ENCODE measurements at regions not wholly inside any gene's neighbourhood (a gene's known extent, or its start where the extent isn't known, plus 50 kb on each side); places are given as distances from the start of the nearest gene placed in this dataset.
A peak's percentile ranks its signal among the peaks of the same experiment; 100 is the strongest.

DNA sequence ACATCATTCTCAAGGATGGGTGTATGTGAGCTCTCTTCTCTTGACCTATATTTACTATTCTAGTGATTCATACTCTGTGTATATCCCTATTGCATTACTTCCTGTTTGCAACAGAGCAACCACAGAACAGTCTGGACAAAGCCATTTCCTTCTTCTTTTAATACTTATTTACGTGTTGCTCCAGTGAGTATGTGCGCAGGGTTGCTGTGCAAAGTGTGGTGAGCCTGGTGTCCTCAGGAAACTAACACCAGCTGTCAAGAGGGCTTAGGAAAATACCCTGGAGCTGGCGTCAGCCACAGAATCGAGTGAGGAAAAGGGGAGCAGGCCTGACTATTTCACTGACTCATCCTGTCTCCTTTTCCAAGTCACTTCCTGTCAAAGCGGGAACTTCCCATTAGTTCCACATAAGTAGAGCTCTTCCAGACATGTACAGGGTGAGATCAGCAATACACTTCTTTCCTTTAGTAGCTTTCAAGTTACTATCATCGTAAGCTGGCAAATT, 214.1 kb upstream of the COPS8 start:
- Histone ChIP-seq H3K14ac (ENCODE audit: low read length) (no peak overlapping the region), H4K8ac (ENCODE audit: low read depth, low read length) (no peak overlapping the region), H2BK5ac (ENCODE audit: low read depth, low read length, poor library complexity) (no peak overlapping the region), H3K4ac (ENCODE audit: low read depth, low read length) (no peak overlapping the region), H4K12ac (ENCODE audit: low read depth, low read length) (no peak overlapping the region), H2AFZ (ENCODE audit: insufficient read depth, low read length, poor library complexity) (no peak overlapping the region), H2AK5ac (ENCODE audit: low read length) (no peak overlapping the region), H3K9me3 (ENCODE audit: insufficient read depth, low read depth, low read length) (no peaks in the 10 kb centered on the region), H3K23ac (ENCODE audit: low read length) (no peak overlapping the region), H3K4me2 (ENCODE audit: low read length) (no peak overlapping the region), H3K79me2 (ENCODE audit: control insufficient read depth, insufficient read depth, low read length, poor library complexity) (no peaks in the 10 kb centered on the region), H3K4me1 (ENCODE audit: control insufficient read depth in 1 of 2, insufficient read depth in 2 of 2, low read length in 2 of 2) (peaks cover 29 to 30% of the 10 kb centered on the region in 2 experiments), H3K9ac (ENCODE audit: low read length) (no peak overlapping the region), H4K91ac (ENCODE audit: low read depth, low read length) (no peak overlapping the region), H3K79me1 (ENCODE audit: low read length) (peaks cover 24% of the 10 kb centered on the region), H3K36me3 (ENCODE audit: control insufficient read depth in 1 of 2, insufficient read depth in 2 of 2, low read length in 2 of 2) (no peaks in the 10 kb centered on the region), H3K27me3 (ENCODE audit: insufficient read depth, low read length) (no peaks in the 10 kb centered on the region), H3K4me3 (ENCODE audit: low read depth, low read length) (no peak overlapping the region), H3K27ac (ENCODE audit: low read depth, low read length) (peak overlapping the region; percentile 46), H3K18ac (ENCODE audit: low read length) (no peak overlapping the region), H2BK12ac (ENCODE audit: low read length) (no peak overlapping the region), H2BK120ac (ENCODE audit: insufficient read depth, low read length, poor library complexity) (no peak overlapping the region)
- peak; percentile 33 to 52 for DNase-seq
- no CpG with 5 or more reads among the region's 6 CpGs for WGBS (ENCODE audit: extremely low coverage, insufficient coverage, insufficient read length)

DNA sequence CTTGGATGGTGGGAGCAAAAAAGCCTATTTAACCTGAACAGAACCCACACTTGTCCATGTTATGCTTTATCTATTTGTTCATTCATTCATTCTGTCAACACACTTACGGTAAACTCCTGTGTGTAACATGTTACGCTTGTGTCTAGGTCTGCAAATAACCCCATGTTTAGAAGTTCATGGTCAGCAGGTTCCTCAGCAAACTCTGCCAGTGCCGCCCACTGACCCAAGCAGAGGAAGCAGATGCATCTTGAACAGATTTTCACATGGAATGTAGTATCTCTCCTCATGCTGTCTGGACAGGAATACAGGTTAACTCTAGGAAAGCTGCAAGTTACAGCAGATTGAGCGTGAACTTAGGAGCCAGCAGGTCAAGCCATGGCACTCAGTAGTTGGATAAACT, 213.7 kb upstream of the COPS8 start:
- no CpG with 5 or more reads among the region's 4 CpGs for WGBS (ENCODE audit: extremely low coverage, insufficient coverage, insufficient read length)

DNA sequence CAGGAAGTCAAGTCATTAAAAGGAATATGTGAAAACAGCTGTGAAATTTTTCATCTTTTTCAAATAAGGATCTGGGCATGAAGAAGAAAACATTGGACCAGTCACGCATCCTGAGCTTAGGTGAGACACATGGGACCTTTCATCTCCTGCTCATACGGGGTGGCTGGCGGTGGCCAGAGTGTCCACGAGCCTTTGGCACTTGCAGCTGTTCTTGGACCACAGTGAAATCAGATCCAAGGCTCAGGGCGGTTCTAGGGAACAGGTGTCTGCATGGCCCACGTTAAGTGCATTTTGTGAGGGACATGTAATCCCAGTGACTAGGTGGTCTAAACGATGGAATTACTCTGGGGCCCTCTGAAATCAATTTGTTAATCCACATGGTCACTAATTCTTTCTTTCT, 212.7 kb upstream of the COPS8 start:
- no peak overlapping the region for H3K4ac ChIP-seq (ENCODE audit: low read depth, low read length)
- WGBS (ENCODE audit: extremely low coverage, insufficient coverage, insufficient read length) = no CpG with 5 or more reads among the region's 7 CpGs
- H2BK12ac ChIP-seq (ENCODE audit: low read length) = peak overlapping the region; percentile 85
- H4K12ac ChIP-seq (ENCODE audit: low read depth, low read length) = no peak overlapping the region
- no peaks in the 10 kb centered on the region for H3K79me2 ChIP-seq (ENCODE audit: control insufficient read depth, insufficient read depth, low read length, poor library complexity)
- DNase-seq = no peak
- no peak overlapping the region for H3K18ac ChIP-seq (ENCODE audit: low read length)
- no peaks in the 10 kb centered on the region for H3K27me3 ChIP-seq (ENCODE audit: insufficient read depth, low read length)
- no peak overlapping the region for H4K91ac ChIP-seq (ENCODE audit: low read depth, low read length)
- no peaks in the 10 kb centered on the region for H3K36me3 ChIP-seq (ENCODE audit: control insufficient read depth in 1 of 2, insufficient read depth in 2 of 2, low read length in 2 of 2)
- H3K9ac ChIP-seq (ENCODE audit: low read length) = no peak overlapping the region
- no peak overlapping the region for H3K14ac ChIP-seq (ENCODE audit: low read length)
- no peak overlapping the region for H4K8ac ChIP-seq (ENCODE audit: low read depth, low read length)
- no peak overlapping the region for H2BK5ac ChIP-seq (ENCODE audit: low read depth, low read length, poor library complexity)
- peaks cover 25 to 27% of the 10 kb centered on the region in 2 experiments for H3K4me1 ChIP-seq (ENCODE audit: control insufficient read depth in 1 of 2, insufficient read depth in 2 of 2, low read length in 2 of 2)
- H2BK120ac ChIP-seq (ENCODE audit: insufficient read depth, low read length, poor library complexity) = no peak overlapping the region
- H3K4me3 ChIP-seq (ENCODE audit: low read depth, low read length) = no peak overlapping the region
- H2AK5ac ChIP-seq (ENCODE audit: low read length) = no peak overlapping the region
- no peak overlapping the region for H3K27ac ChIP-seq (ENCODE audit: low read depth, low read length)
- no peaks in the 10 kb centered on the region for H3K9me3 ChIP-seq (ENCODE audit: insufficient read depth, low read depth, low read length)
- H3K4me2 ChIP-seq (ENCODE audit: low read length) = no peak overlapping the region
- peaks cover 24% of the 10 kb centered on the region for H3K79me1 ChIP-seq (ENCODE audit: low read length)
- no peak overlapping the region for H3K23ac ChIP-seq (ENCODE audit: low read length)
- no peak overlapping the region for H2AFZ ChIP-seq (ENCODE audit: insufficient read depth, low read length, poor library complexity)

More for the DNA sequence above, 213.7 kb upstream of the COPS8 start:
- peak overlapping the region; percentile 0 for H2BK12ac ChIP-seq (ENCODE audit: low read length)
- no peak overlapping the region for H4K12ac ChIP-seq (ENCODE audit: low read depth, low read length)
- H2BK120ac ChIP-seq (ENCODE audit: insufficient read depth, low read length, poor library complexity) = no peak overlapping the region
- H3K27me3 ChIP-seq (ENCODE audit: insufficient read depth, low read length) = no peaks in the 10 kb centered on the region
- no peak overlapping the region for H3K4ac ChIP-seq (ENCODE audit: low read depth, low read length)
- H2BK5ac ChIP-seq (ENCODE audit: low read depth, low read length, poor library complexity) = no peak overlapping the region
- peaks cover 24% of the 10 kb centered on the region for H3K79me1 ChIP-seq (ENCODE audit: low read length)
- no peaks in the 10 kb centered on the region for H3K79me2 ChIP-seq (ENCODE audit: control insufficient read depth, insufficient read depth, low read length, poor library complexity)
- no peak overlapping the region for H4K8ac ChIP-seq (ENCODE audit: low read depth, low read length)
- no peaks in the 10 kb centered on the region for H3K36me3 ChIP-seq (ENCODE audit: control insufficient read depth in 1 of 2, insufficient read depth in 2 of 2, low read length in 2 of 2)
- peak overlapping the region; percentile 46 for H3K27ac ChIP-seq (ENCODE audit: low read depth, low read length)
- H4K91ac ChIP-seq (ENCODE audit: low read depth, low read length) = no peak overlapping the region
- H2AK5ac ChIP-seq (ENCODE audit: low read length) = no peak overlapping the region
- H3K9me3 ChIP-seq (ENCODE audit: insufficient read depth, low read depth, low read length) = no peaks in the 10 kb centered on the region
- H3K14ac ChIP-seq (ENCODE audit: low read length) = no peak overlapping the region
- H3K9ac ChIP-seq (ENCODE audit: low read length) = no peak overlapping the region
- H3K4me3 ChIP-seq (ENCODE audit: low read depth, low read length) = no peak overlapping the region
- no peak overlapping the region for H3K23ac ChIP-seq (ENCODE audit: low read length)
- H2AFZ ChIP-seq (ENCODE audit: insufficient read depth, low read length, poor library complexity) = no peak overlapping the region
- peaks cover 29 to 30% of the 10 kb centered on the region in 2 experiments for H3K4me1 ChIP-seq (ENCODE audit: control insufficient read depth in 1 of 2, insufficient read depth in 2 of 2, low read length in 2 of 2)
- no peak overlapping the region for H3K4me2 ChIP-seq (ENCODE audit: low read length)
- H3K18ac ChIP-seq (ENCODE audit: low read length) = no peak overlapping the region
- DNase-seq = no peak

DNA sequence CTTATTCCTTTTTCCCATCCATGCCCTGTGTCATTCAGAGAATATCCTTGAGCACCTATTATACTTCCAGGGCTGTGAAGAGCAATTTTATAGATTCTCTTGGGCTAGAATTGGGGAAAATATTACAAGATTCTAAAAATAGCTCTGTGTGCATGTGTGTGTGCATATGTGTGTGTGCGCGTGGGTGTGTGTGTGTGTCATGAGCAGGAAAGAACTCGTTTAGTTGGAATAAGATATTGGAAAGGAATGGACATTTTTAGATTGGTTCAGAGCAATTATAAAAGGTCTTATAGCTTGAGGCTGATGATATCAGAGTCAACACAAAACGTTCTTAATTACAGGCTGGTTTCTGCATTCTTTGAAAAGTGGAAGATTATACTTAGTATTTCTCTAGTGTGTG, 212.1 kb upstream of the COPS8 start:
- no peak overlapping the region for H2AK5ac ChIP-seq (ENCODE audit: low read length)
- H3K9me3 ChIP-seq (ENCODE audit: insufficient read depth, low read depth, low read length) = no peaks in the 10 kb centered on the region
- H2BK12ac ChIP-seq (ENCODE audit: low read length) = no peak overlapping the region
- no peak overlapping the region for H2BK5ac ChIP-seq (ENCODE audit: low read depth, low read length, poor library complexity)
- no peak for DNase-seq
- H4K8ac ChIP-seq (ENCODE audit: low read depth, low read length) = no peak overlapping the region
- no peak overlapping the region for H3K27ac ChIP-seq (ENCODE audit: low read depth, low read length)
- H3K23ac ChIP-seq (ENCODE audit: low read length) = no peak overlapping the region
- H3K4me1 ChIP-seq (ENCODE audit: control insufficient read depth in 1 of 2, insufficient read depth in 2 of 2, low read length in 2 of 2) = peaks cover 25 to 27% of the 10 kb centered on the region in 2 experiments
- H3K4me2 ChIP-seq (ENCODE audit: low read length) = no peak overlapping the region
- H2AFZ ChIP-seq (ENCODE audit: insufficient read depth, low read length, poor library complexity) = no peak overlapping the region
- WGBS (ENCODE audit: extremely low coverage, insufficient coverage, insufficient read length) = no CpG with 5 or more reads among the region's 4 CpGs
- no peak overlapping the region for H3K9ac ChIP-seq (ENCODE audit: low read length)
- no peaks in the 10 kb centered on the region for H3K36me3 ChIP-seq (ENCODE audit: control insufficient read depth in 1 of 2, insufficient read depth in 2 of 2, low read length in 2 of 2)
- H3K14ac ChIP-seq (ENCODE audit: low read length) = no peak overlapping the region
- H2BK120ac ChIP-seq (ENCODE audit: insufficient read depth, low read length, poor library complexity) = no peak overlapping the region
- H3K4ac ChIP-seq (ENCODE audit: low read depth, low read length) = no peak overlapping the region
- no peak overlapping the region for H4K91ac ChIP-seq (ENCODE audit: low read depth, low read length)
- no peaks in the 10 kb centered on the region for H3K27me3 ChIP-seq (ENCODE audit: insufficient read depth, low read length)
- H4K12ac ChIP-seq (ENCODE audit: low read depth, low read length) = no peak overlapping the region
- H3K4me3 ChIP-seq (ENCODE audit: low read depth, low read length) = no peak overlapping the region
- peaks cover 24% of the 10 kb centered on the region for H3K79me1 ChIP-seq (ENCODE audit: low read length)
- H3K79me2 ChIP-seq (ENCODE audit: control insufficient read depth, insufficient read depth, low read length, poor library complexity) = no peaks in the 10 kb centered on the region
- no peak overlapping the region for H3K18ac ChIP-seq (ENCODE audit: low read length)
